Esophagus squamous epithelium (tissue), 4 donors: ENCODE measurements at regions not wholly inside any gene's neighbourhood (a gene's known extent, or its start where the extent isn't known, plus 50 kb on each side); places are given as distances from the start of the nearest gene placed in this dataset.

ENCODE experiments used
- POLR2A ChIP-seq, 4 donors: fragments of 450-650 bp; IDR thresholded peaks; one replicate each; pipeline ENCODE4 v1.6.1; 2017; ENCODE audit warnings: antibody characterized with exemption in 4 of 4, mild to moderate bottlenecking in 4 of 4, moderate library complexity in 3 of 4
- TF ChIP-seq, protein P1 (sequence below), 6 experiments: fragments of 450-650 bp in 4 of 6; fragments of 200-600 bp in 2 of 6; sonication (generic) in 2 of 6; IDR thresholded peaks; one replicate each; pipeline ENCODE4 v1.5.1; 2016 to 2019; ENCODE audit warnings: antibody characterized with exemption in 6 of 6, mild to moderate bottlenecking in 4 of 6, moderate library complexity in 4 of 6

DNA sequence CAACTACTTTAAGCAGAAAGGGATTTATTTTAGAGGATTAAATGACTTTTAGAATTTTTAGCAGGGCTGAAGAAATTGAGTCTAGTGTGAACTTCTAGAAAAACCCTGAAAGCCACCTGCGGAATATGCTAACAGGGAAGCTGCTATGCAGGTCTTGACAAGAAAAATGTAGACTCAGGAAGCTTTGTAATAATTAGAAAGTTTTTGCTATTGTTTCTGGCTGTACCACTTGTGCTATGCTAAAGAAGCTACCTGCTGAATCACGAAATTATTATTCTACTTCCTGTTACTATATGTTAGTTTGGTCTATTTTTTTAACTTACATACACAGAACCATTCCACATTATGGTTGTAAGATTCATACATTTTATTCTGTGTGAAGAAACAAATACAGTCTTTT is 74.0 kb upstream of the CHSY3 start:
- TF ChIP-seq, protein P1, sequence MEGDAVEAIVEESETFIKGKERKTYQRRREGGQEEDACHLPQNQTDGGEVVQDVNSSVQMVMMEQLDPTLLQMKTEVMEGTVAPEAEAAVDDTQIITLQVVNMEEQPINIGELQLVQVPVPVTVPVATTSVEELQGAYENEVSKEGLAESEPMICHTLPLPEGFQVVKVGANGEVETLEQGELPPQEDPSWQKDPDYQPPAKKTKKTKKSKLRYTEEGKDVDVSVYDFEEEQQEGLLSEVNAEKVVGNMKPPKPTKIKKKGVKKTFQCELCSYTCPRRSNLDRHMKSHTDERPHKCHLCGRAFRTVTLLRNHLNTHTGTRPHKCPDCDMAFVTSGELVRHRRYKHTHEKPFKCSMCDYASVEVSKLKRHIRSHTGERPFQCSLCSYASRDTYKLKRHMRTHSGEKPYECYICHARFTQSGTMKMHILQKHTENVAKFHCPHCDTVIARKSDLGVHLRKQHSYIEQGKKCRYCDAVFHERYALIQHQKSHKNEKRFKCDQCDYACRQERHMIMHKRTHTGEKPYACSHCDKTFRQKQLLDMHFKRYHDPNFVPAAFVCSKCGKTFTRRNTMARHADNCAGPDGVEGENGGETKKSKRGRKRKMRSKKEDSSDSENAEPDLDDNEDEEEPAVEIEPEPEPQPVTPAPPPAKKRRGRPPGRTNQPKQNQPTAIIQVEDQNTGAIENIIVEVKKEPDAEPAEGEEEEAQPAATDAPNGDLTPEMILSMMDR (IDR thresholded peaks at IDR 0.05): no peak
- no peak for TF ChIP-seq POLR2A (IDR thresholded peaks at IDR 0.05)
